NOMO-1 treated with DMSO at 0.1 percent for 48 hours (cell line): ENCODE measurements at regions not wholly inside any gene's neighbourhood (a gene's known extent, or its start where the extent isn't known, plus 50 kb on each side); places are given as distances from the start of the nearest gene placed in this dataset.

Experiments used
- DNase-seq: peaks from one replicate; lab custom pipeline; 2025; ENCODE audit not compliant: unreplicated experiment; lab: John Stamatoyannopoulos, UW

- DNase-seq = no peak
These were observed 129.7 kb downstream of the DTWD1 start for GRCh38 chr15:49750553-49750952.

GRCh38 chr15:49751191-49751590, 130.3 kb downstream of the DTWD1 start:
- no peak for DNase-seq

GRCh38 chr15:49751751-49752150, 130.9 kb downstream of the DTWD1 start:
- DNase-seq = no peak

- no peak for DNase-seq
These were observed 131.7 kb downstream of the DTWD1 start for GRCh38 chr15:49752517-49752916.

GRCh38 chr15:49758456-49758855, 137.6 kb downstream of the DTWD1 start:
- DNase-seq = no peak

- DNase-seq = no peak
These were observed 138.0 kb downstream of the DTWD1 start for GRCh38 chr15:49758856-49759255.

GRCh38 chr15:49760749-49761148, 139.9 kb downstream of the DTWD1 start:
- no peak for DNase-seq

- no peak for DNase-seq
These were observed 148.4 kb downstream of the DTWD1 start for GRCh38 chr15:49769225-49769624.

GRCh38 chr15:49789436-49789835, 168.6 kb downstream of the DTWD1 start:
- DNase-seq = no peak

GRCh38 chr15:49793943-49794342, 173.1 kb downstream of the DTWD1 start:
- DNase-seq = no peak

GRCh38 chr15:49801796-49802195, 180.9 kb downstream of the DTWD1 start:
- no peak for DNase-seq
